Omental fat pad (tissue), 3 donors: ENCODE measurements at regions not wholly inside any gene's neighbourhood (a gene's known extent, or its start where the extent isn't known, plus 50 kb on each side); places are given as distances from the start of the nearest gene placed in this dataset.
"Not testable (repeated sequence)": the region's sequence is repeated elsewhere in the genome, so short reads cannot be mapped to it uniquely, and the experiment has no call there.

Source experiments
- ATAC-seq: fragments of 150-250 bp; one replicate; pipeline ENCODE4 v1.9.1; 2016; ENCODE audit warnings: mild to moderate bottlenecking, moderate library complexity; ENCODE audit not compliant: low FRiP score
- DNase-seq: peaks from one replicate; pipeline ENCODE4 v3.0.0-alpha.2; 2019; ENCODE audit warnings: low spot score
- TF ChIP-seq, protein P1 (sequence below), 3 donors: fragments of 450-650 bp; IDR thresholded peaks; one replicate each; pipeline ENCODE4 v1.5.1; 2016 to 2017; ENCODE audit warnings: antibody characterized with exemption in 3 of 3, mild to moderate bottlenecking in 3 of 3, moderate library complexity in 2 of 3

DNA sequence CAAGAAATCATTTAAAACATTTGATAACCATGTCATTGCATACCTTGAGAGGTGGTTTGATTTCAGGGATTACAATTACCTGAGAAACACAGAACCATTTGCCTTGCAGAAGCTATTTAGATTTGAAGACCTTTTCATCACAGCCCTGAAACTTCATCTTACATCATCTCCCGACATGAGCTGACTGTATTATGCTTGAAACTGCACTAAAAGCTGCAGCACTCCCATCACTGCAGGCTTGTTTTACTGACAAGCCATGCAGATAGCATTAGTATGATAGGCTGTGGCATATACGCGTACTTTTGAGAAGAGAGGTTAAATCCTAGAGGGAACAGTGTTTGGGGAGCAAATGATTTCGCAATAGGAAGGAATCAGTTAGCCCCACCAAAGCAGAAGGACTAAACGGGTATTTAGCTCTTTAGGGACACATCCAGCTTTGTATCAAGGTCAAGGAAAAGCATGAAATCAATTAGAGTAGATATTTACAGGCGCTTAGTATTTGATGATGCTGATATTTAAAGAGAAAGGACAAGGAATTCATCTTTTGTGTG lies 133.2 kb upstream of the DIAPH2 start:
- DNase-seq (no peak), ATAC-seq (no peak)
- TF ChIP-seq, protein P1, sequence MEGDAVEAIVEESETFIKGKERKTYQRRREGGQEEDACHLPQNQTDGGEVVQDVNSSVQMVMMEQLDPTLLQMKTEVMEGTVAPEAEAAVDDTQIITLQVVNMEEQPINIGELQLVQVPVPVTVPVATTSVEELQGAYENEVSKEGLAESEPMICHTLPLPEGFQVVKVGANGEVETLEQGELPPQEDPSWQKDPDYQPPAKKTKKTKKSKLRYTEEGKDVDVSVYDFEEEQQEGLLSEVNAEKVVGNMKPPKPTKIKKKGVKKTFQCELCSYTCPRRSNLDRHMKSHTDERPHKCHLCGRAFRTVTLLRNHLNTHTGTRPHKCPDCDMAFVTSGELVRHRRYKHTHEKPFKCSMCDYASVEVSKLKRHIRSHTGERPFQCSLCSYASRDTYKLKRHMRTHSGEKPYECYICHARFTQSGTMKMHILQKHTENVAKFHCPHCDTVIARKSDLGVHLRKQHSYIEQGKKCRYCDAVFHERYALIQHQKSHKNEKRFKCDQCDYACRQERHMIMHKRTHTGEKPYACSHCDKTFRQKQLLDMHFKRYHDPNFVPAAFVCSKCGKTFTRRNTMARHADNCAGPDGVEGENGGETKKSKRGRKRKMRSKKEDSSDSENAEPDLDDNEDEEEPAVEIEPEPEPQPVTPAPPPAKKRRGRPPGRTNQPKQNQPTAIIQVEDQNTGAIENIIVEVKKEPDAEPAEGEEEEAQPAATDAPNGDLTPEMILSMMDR (IDR thresholded peaks at IDR 0.05): no peak

DNA sequence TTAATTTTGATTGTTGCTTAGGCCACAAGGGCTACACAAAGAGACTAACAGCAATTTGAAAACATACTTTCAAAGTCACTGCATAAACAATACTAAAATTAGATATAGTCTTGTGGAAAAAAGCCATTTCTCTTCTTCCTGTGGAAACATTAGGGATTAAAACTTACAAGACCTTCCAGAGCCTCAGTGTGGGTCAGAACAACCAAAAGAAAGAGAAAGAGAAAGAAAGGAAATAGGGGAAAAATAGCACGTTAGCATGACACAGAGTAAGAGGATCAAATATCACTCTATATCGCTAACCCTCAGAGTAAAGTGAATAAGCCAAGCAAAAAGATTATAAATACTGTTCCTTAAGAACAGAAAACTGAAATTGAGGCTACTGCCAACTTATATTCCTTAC lies 127.8 kb upstream of the DIAPH2 start:
- ATAC-seq: no peak
- TF ChIP-seq, protein P1 (IDR thresholded peaks at IDR 0.05): no peak
- DNase-seq: no peak

- DNase-seq, ATAC-seq: not testable (repeated sequence)
These were observed 123.5 kb upstream of the DIAPH2 start for GRCh38 chrX:96561129-96561528.

GRCh38 chrX:96563646-96564045 lies 121.0 kb upstream of the DIAPH2 start:
- TF ChIP-seq, protein P1 (IDR thresholded peaks at IDR 0.05): no peak
- peak; percentile 83 for ATAC-seq

DNA sequence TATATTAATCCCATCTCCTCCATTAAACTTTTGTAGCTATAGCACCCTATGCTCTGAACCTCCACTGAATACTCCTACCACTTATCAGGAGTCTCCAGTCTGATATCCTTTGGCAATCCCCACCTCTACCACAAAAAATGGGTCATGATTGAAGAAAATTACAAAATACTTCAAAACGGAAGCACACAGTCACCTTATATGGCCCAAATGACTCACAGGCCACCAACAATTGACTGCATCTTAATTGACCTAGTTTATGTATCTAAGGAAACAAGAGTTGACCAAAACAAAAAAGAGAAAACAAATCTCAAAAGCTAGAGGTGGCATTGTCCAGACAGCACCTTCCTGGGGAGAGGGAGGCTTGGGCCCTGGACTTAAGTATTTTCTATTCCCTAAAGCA lies 120.0 kb upstream of the DIAPH2 start:
- TF ChIP-seq, protein P1 (IDR thresholded peaks at IDR 0.05): no peak
- DNase-seq (no peak), ATAC-seq (no peak)

More at GRCh38 chrX:96563646-96564045, 121.0 kb upstream of the DIAPH2 start:
- no peak for DNase-seq

DNA sequence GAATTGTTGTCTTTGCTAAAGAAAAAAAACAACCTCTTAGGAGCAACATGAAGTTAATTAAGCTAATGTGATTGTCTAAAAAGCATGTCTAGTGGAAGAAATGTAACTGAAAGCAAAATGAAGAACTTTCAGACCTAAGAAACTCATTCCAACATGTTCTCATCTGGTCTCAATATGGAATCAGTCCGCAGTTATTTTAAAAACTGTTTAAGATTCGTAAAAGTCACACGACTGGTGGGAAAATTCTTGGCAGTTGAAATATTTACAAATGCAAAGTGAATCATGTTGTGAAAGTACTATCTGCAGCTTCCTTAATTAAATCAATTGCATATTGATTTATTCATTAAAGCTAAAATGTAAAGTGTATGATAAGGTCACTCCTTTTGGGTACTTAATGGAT lies 117.8 kb upstream of the DIAPH2 start:
- DNase-seq (no peak), ATAC-seq (no peak)
- TF ChIP-seq, protein P1 (IDR thresholded peaks at IDR 0.05): no peak

- ATAC-seq: no peak
- TF ChIP-seq, protein P1 (IDR thresholded peaks at IDR 0.05): no peak
- DNase-seq: no peak
These were observed 116.6 kb upstream of the DIAPH2 start for GRCh38 chrX:96568071-96568470.

GRCh38 chrX:96569034-96569433 lies 115.6 kb upstream of the DIAPH2 start:
- TF ChIP-seq, protein P1 (IDR thresholded peaks at IDR 0.05): no peak
- no peak for ATAC-seq
- DNase-seq: no peak
